ENCODE measurements at regions not wholly inside any gene's neighbourhood (a gene's known extent, or its start where the extent isn't known, plus 50 kb on each side); places are given as distances from the start of the nearest gene placed in this dataset.

- TF ChIP-seq, protein P1, sequence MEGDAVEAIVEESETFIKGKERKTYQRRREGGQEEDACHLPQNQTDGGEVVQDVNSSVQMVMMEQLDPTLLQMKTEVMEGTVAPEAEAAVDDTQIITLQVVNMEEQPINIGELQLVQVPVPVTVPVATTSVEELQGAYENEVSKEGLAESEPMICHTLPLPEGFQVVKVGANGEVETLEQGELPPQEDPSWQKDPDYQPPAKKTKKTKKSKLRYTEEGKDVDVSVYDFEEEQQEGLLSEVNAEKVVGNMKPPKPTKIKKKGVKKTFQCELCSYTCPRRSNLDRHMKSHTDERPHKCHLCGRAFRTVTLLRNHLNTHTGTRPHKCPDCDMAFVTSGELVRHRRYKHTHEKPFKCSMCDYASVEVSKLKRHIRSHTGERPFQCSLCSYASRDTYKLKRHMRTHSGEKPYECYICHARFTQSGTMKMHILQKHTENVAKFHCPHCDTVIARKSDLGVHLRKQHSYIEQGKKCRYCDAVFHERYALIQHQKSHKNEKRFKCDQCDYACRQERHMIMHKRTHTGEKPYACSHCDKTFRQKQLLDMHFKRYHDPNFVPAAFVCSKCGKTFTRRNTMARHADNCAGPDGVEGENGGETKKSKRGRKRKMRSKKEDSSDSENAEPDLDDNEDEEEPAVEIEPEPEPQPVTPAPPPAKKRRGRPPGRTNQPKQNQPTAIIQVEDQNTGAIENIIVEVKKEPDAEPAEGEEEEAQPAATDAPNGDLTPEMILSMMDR (IDR thresholded peaks at IDR 0.05; ENCODE audit: insufficient read depth, low read length, poor library complexity, severe bottlenecking): no peak
These were observed 777.5 kb upstream of the EPHA7 start for GRCh38 chr6:94196891-94197290.

GRCh38 chr6:94190030-94190429 lies 770.7 kb upstream of the EPHA7 start:
- no peak overlapping the region for H3K4me3 ChIP-seq (ENCODE audit: low read depth, low read length)
- TF ChIP-seq, protein P1 (IDR thresholded peaks at IDR 0.05; ENCODE audit: insufficient read depth, low read length, poor library complexity, severe bottlenecking): no peak
- H3K36me3 ChIP-seq (ENCODE audit: control insufficient read depth, insufficient read depth, low read length): no peaks in the 10 kb centered on the region
- H3K27me3 ChIP-seq (ENCODE audit: control insufficient read depth, insufficient read depth, low read length): no peaks in the 10 kb centered on the region
- DNase-seq (ENCODE audit: low read depth): no peak

More at GRCh38 chr6:94196891-94197290, 777.5 kb upstream of the EPHA7 start:
- Histone ChIP-seq H3K27me3 (ENCODE audit: control insufficient read depth, insufficient read depth, low read length) (no peaks in the 10 kb centered on the region), H3K4me3 (ENCODE audit: low read depth, low read length) (no peak overlapping the region), H3K36me3 (ENCODE audit: control insufficient read depth, insufficient read depth, low read length) (no peaks in the 10 kb centered on the region)
- DNase-seq (ENCODE audit: low read depth): no peak

- DNase-seq (ENCODE audit: low read depth): no peak
- TF ChIP-seq, protein P1 (IDR thresholded peaks at IDR 0.05; ENCODE audit: insufficient read depth, low read length, poor library complexity, severe bottlenecking): no peak
- H3K4me3 ChIP-seq (ENCODE audit: low read depth, low read length): no peak overlapping the region
- H3K36me3 ChIP-seq (ENCODE audit: control insufficient read depth, insufficient read depth, low read length): no peaks in the 10 kb centered on the region
- H3K27me3 ChIP-seq (ENCODE audit: control insufficient read depth, insufficient read depth, low read length): no peaks in the 10 kb centered on the region
These were observed 765.5 kb upstream of the EPHA7 start for GRCh38 chr6:94184666-94185464.

DNA sequence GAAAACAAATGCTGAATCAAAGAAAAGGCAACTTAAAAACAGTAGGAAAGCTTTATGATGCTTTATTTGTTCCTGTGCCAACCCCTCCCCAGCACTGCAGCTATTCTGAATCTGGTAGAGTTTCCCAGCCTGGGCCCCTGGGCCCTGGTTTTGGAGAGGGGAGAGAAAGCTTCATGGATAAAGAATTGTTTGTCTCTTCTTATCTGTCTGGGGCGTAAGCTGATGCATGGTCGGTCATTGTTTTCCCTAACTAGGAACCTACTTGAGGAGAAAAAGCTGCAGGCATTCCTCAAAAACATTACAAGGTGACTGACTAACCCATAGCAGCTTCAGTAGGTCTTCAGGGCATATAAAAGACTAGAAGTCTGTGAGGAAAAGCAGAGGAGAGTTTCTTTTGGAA lies 758.1 kb upstream of the EPHA7 start:
- DNase-seq (ENCODE audit: low read depth): no peak
- Histone ChIP-seq H3K36me3 (ENCODE audit: control insufficient read depth, insufficient read depth, low read length) (no peaks in the 10 kb centered on the region), H3K4me3 (ENCODE audit: low read depth, low read length) (no peak overlapping the region), H3K27me3 (ENCODE audit: control insufficient read depth, insufficient read depth, low read length) (no peaks in the 10 kb centered on the region)
- TF ChIP-seq, protein P1 (IDR thresholded peaks at IDR 0.05; ENCODE audit: insufficient read depth, low read length, poor library complexity, severe bottlenecking): no peak

GRCh38 chr6:94175465-94175864 lies 756.1 kb upstream of the EPHA7 start:
- DNase-seq (ENCODE audit: low read depth): no peak
- H3K4me3 ChIP-seq (ENCODE audit: low read depth, low read length): no peak overlapping the region
- no peaks in the 10 kb centered on the region for H3K36me3 ChIP-seq (ENCODE audit: control insufficient read depth, insufficient read depth, low read length)
- no peaks in the 10 kb centered on the region for H3K27me3 ChIP-seq (ENCODE audit: control insufficient read depth, insufficient read depth, low read length)
- TF ChIP-seq, protein P1 (IDR thresholded peaks at IDR 0.05; ENCODE audit: insufficient read depth, low read length, poor library complexity, severe bottlenecking): no peak

- DNase-seq (ENCODE audit: low read depth): no peak
- Histone ChIP-seq H3K4me3 (ENCODE audit: low read depth, low read length) (no peak overlapping the region), H3K27me3 (ENCODE audit: control insufficient read depth, insufficient read depth, low read length) (no peaks in the 10 kb centered on the region), H3K36me3 (ENCODE audit: control insufficient read depth, insufficient read depth, low read length) (no peaks in the 10 kb centered on the region)
- TF ChIP-seq, protein P1 (IDR thresholded peaks at IDR 0.05; ENCODE audit: insufficient read depth, low read length, poor library complexity, severe bottlenecking): no peak
These were observed 744.5 kb upstream of the EPHA7 start for GRCh38 chr6:94163877-94164276.

All from kidney epithelial cell (primary cell).